HEK293 (cell line): ENCODE measurements at regions not wholly inside any gene's neighbourhood (a gene's known extent, or its start where the extent isn't known, plus 50 kb on each side); places are given as distances from the start of the nearest gene placed in this dataset.

Experiments
- ZNF274 ChIP-seq, 2 experiments: fragments of 200-500 bp in 1 of 2; fragments of 450-650 bp in 1 of 2; sonication (Bioruptor generic) in 1 of 2; formaldehyde crosslinking in 1 of 2; IDR thresholded peaks; 2 replicates each; pipeline versions ENCODE4 v1.5.1 to v1.6.1; 2014 to 2016; ENCODE audit warnings: borderline replicate concordance in 1 of 2, inconsistent platforms in 1 of 2, low read length in 1 of 2, missing biosample characterization in 1 of 2, missing genetic modification characterization in 1 of 2
- TF ChIP-seq, protein P1 (sequence below): fragments of 450-650 bp; formaldehyde crosslinking; IDR thresholded peaks from 2 replicates; pipeline ENCODE4 v1.5.1; 2016; ENCODE audit warnings: missing biosample characterization, missing genetic modification characterization

GRCh38 chr12:115811929-115812328, 465.6 kb downstream of the MED13L start:
- TF ChIP-seq, protein P1, sequence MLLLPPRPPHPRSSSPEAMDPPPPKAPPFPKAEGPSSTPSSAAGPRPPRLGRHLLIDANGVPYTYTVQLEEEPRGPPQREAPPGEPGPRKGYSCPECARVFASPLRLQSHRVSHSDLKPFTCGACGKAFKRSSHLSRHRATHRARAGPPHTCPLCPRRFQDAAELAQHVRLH, result no peak
- TF ChIP-seq ZNF274 (IDR thresholded peaks at IDR 0.05; ENCODE audit: low read length) (no peak), ZNF274 (tag by site-specific recombination; IDR thresholded peaks at IDR 0.05; ENCODE audit: borderline replicate concordance) (no peak)
